HuH-7.5 (cell line): ENCODE measurements at regions not wholly inside any gene's neighbourhood (a gene's known extent, or its start where the extent isn't known, plus 50 kb on each side); places are given as distances from the start of the nearest gene placed in this dataset.

Source experiments
- DNase-seq: peaks from one replicate; pipeline ENCODE4 v3.0.0; 2011; ENCODE audit warnings: low spot score

- DNase-seq: no peak
Measured at GRCh38 chr11:92765082-92765840, 204.2 kb upstream of the MTNR1B start.

- DNase-seq: no peak
Measured at GRCh38 chr11:92765965-92766371, 203.5 kb upstream of the MTNR1B start.

GRCh38 chr11:92766698-92767097, 202.8 kb upstream of the MTNR1B start:
- DNase-seq: no peak

GRCh38 chr11:92767416-92767815, 202.0 kb upstream of the MTNR1B start:
- DNase-seq: no peak

- DNase-seq: no peak
Measured at GRCh38 chr11:92768121-92768840, 201.2 kb upstream of the MTNR1B start.

GRCh38 chr11:92769112-92769511, 200.3 kb upstream of the MTNR1B start:
- DNase-seq: no peak

GRCh38 chr11:92770419-92770818, 199.0 kb upstream of the MTNR1B start:
- no peak for DNase-seq

GRCh38 chr11:92770981-92771380, 198.5 kb upstream of the MTNR1B start:
- DNase-seq: no peak

GRCh38 chr11:92771701-92772100, 197.8 kb upstream of the MTNR1B start:
- no peak for DNase-seq

- DNase-seq: no peak
Measured at GRCh38 chr11:92775003-92775676, 194.3 kb upstream of the MTNR1B start.

GRCh38 chr11:92776676-92777075, 192.8 kb upstream of the MTNR1B start:
- no peak for DNase-seq

GRCh38 chr11:92779746-92780145, 189.7 kb upstream of the MTNR1B start:
- DNase-seq: no peak

- no peak for DNase-seq
Measured at GRCh38 chr11:92781151-92781550, 188.3 kb upstream of the MTNR1B start.

- no peak for DNase-seq
Measured at GRCh38 chr11:92782806-92783205, 186.6 kb upstream of the MTNR1B start.

- no peak for DNase-seq
Measured at GRCh38 chr11:92784331-92784730, 185.1 kb upstream of the MTNR1B start.

- DNase-seq: no peak
Measured at GRCh38 chr11:92787638-92788037, 181.8 kb upstream of the MTNR1B start.

- DNase-seq: no peak
Measured at GRCh38 chr11:92789761-92790160, 179.7 kb upstream of the MTNR1B start.

- no peak for DNase-seq
Measured at GRCh38 chr11:92790366-92790765, 179.1 kb upstream of the MTNR1B start.

GRCh38 chr11:92790926-92791616, 178.4 kb upstream of the MTNR1B start:
- no peak for DNase-seq

GRCh38 chr11:92791886-92792285, 177.6 kb upstream of the MTNR1B start:
- DNase-seq: no peak

GRCh38 chr11:92793189-92793588, 176.3 kb upstream of the MTNR1B start:
- DNase-seq: no peak

- no peak for DNase-seq
Measured at GRCh38 chr11:92794783-92795182, 174.7 kb upstream of the MTNR1B start.
